ENCODE measurements at regions not wholly inside any gene's neighbourhood (a gene's known extent, or its start where the extent isn't known, plus 50 kb on each side); places are given as distances from the start of the nearest gene placed in this dataset.

DNA sequence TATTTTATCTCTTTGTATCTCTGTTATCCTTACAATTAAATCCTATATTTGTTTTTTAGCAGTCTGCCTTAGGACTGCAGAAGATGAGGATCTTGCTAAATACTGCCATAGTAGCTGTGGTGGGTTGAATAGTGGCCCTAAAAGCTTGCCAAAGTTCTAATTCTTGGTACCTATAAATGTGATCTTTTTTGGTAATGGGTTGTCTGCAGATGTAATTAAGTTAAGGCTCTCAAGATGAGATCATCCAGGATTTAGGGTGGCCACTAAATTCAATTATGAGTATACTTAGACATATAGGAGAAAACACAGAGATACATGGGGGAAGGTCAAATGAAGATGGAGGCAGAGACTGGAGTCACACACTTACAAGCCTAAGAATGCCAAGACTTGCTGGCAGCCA lies 1753.7 kb downstream of the RPA4 start:
- Histone ChIP-seq H3K9me3 (no peaks in the 10 kb centered on the region), H3K27me3 (no peaks in the 10 kb centered on the region), H3K4me3 (no peak overlapping the region), H3K27ac (no peak overlapping the region), H3K4me1 (no peaks in the 10 kb centered on the region), H3K36me3 (no peaks in the 10 kb centered on the region)
- DNase-seq, result no peak
- TF ChIP-seq, protein P1, sequence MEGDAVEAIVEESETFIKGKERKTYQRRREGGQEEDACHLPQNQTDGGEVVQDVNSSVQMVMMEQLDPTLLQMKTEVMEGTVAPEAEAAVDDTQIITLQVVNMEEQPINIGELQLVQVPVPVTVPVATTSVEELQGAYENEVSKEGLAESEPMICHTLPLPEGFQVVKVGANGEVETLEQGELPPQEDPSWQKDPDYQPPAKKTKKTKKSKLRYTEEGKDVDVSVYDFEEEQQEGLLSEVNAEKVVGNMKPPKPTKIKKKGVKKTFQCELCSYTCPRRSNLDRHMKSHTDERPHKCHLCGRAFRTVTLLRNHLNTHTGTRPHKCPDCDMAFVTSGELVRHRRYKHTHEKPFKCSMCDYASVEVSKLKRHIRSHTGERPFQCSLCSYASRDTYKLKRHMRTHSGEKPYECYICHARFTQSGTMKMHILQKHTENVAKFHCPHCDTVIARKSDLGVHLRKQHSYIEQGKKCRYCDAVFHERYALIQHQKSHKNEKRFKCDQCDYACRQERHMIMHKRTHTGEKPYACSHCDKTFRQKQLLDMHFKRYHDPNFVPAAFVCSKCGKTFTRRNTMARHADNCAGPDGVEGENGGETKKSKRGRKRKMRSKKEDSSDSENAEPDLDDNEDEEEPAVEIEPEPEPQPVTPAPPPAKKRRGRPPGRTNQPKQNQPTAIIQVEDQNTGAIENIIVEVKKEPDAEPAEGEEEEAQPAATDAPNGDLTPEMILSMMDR (IDR thresholded peaks at IDR 0.05), result no peak
- no peak for TF ChIP-seq POLR2A (IDR thresholded peaks at IDR 0.05)

DNA sequence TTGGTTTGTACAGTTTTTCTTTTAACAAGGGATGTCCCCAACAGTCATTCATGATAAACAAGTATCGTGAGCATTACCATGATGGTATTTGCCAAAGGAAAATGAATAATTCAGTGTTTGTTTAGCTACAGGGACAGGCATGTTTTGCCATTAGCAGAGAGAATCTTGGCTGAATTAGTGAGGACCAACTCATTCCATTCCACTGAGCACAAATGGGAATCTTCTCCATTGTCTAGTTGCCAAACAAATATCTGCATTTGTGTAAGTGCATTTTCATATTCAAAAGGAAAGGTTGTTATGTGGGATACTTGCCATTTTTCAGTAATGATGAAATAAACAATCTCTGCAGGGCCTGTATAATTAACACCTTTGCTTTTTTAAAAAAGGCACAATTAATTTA lies 1762.6 kb downstream of the RPA4 start:
- H3K36me3 ChIP-seq, result no peaks in the 10 kb centered on the region
- no peak for TF ChIP-seq POLR2A (IDR thresholded peaks at IDR 0.05)
- TF ChIP-seq, protein P1 (IDR thresholded peaks at IDR 0.05), result no peak
- no peaks in the 10 kb centered on the region for H3K9me3 ChIP-seq
- H3K4me1 ChIP-seq, result no peaks in the 10 kb centered on the region
- no peak for DNase-seq
- no peak overlapping the region for H3K4me3 ChIP-seq
- no peaks in the 10 kb centered on the region for H3K27me3 ChIP-seq
- H3K27ac ChIP-seq, result no peak overlapping the region

DNA sequence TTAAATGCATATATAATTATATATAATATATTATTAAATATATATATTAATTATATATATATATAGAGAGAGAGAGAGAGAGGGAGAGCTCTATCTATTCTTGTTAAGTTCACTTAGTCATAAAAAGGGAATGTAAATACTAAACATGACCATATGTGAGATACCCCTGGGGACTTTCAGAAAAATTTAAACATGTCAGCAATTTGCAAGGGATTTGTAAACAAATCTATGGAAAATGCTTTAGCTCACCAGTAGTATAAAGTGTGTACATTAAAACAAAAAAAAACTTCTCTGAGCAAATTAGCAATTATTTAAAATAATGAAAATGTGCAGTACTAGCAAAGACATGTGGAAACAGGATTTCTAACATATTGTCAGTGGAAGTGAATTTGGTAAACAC lies 1755.5 kb downstream of the PCDH19 start:
- Histone ChIP-seq H3K27me3 (no peaks in the 10 kb centered on the region), H3K27ac (no peak overlapping the region), H3K9me3 (no peaks in the 10 kb centered on the region), H3K4me3 (no peak overlapping the region), H3K4me1 (no peaks in the 10 kb centered on the region), H3K36me3 (no peaks in the 10 kb centered on the region)
- DNase-seq, result no peak
- TF ChIP-seq POLR2A (IDR thresholded peaks at IDR 0.05), result no peak
- TF ChIP-seq, protein P1 (IDR thresholded peaks at IDR 0.05), result no peak

Small RNAs in the stretch of these regions (small RNA-seq; reads per million reads assigned to genes)
- 0 reads per million in 2 donors for gene AL357312.1
